GM23338 (cell line): ENCODE measurements at regions not wholly inside any gene's neighbourhood (a gene's known extent, or its start where the extent isn't known, plus 50 kb on each side); places are given as distances from the start of the nearest gene placed in this dataset.

Source experiments
- ATAC-seq: fragments of 200-7000 bp; cut with Tn5 transposase; 3 replicates; pipeline ENCODE4 v1.9.1; 2020
- DNase-seq: peaks from one replicate; pipeline ENCODE4 v3.0.0-alpha.2; 2015; ENCODE audit warnings: low spot score
- H2AFZ ChIP-seq: fragments of 200-600 bp; sonication (generic); 2 replicates; pipeline ENCODE4 v1.8.0; 2016; ENCODE audit warnings: antibody characterized with exemption, mild to moderate bottlenecking, moderate library complexity
- H3F3A ChIP-seq: fragments of 200-600 bp; sonication (generic); replicated peaks from 2 replicates; pipeline ENCODE4 v1.8.0; 2017; ENCODE audit warnings: antibody characterized with exemption, mixed run types, low read depth
- H3K27ac ChIP-seq: fragments of 200-600 bp; sonication (generic); 2 replicates; pipeline ENCODE4 v1.6.1; 2016; ENCODE audit warnings: low read depth
- H3K27me3 ChIP-seq: fragments of 200-600 bp; sonication (generic); 2 replicates; pipeline ENCODE4 v1.8.0; 2016; ENCODE audit warnings: mild to moderate bottlenecking, mixed run types, moderate library complexity; ENCODE audit not compliant: insufficient read depth
- H3K36me3 ChIP-seq: fragments of 200-600 bp; sonication (generic); 2 replicates; pipeline ENCODE4 v1.8.0; 2016; ENCODE audit warnings: mild to moderate bottlenecking; ENCODE audit not compliant: insufficient read depth
- H3K4me1 ChIP-seq: fragments of 200-600 bp; sonication (generic); 2 replicates; pipeline ENCODE4 v1.8.0; 2016; ENCODE audit warnings: mild to moderate bottlenecking, moderate library complexity; ENCODE audit not compliant: insufficient read depth
- H3K4me2 ChIP-seq: fragments of 200-600 bp; sonication (generic); 2 replicates; pipeline ENCODE4 v1.7.1; 2017; ENCODE audit warnings: mixed run types
- H3K4me3 ChIP-seq: fragments of 200-600 bp; sonication (generic); 2 replicates; pipeline ENCODE4 v1.6.1; 2016; ENCODE audit warnings: mixed run types
- H3K79me2 ChIP-seq: fragments of 200-600 bp; sonication (generic); replicated peaks from 2 replicates; pipeline ENCODE4 v1.8.0; 2017; ENCODE audit warnings: mild to moderate bottlenecking; ENCODE audit not compliant: insufficient read depth
- H3K9me2 ChIP-seq: fragments of 200-600 bp; sonication (generic); 2 replicates; pipeline ENCODE4 v1.8.0; 2017; ENCODE audit not compliant: insufficient read depth
- H4K20me1 ChIP-seq: fragments of 200-600 bp; sonication (generic); replicated peaks from 2 replicates; pipeline ENCODE4 v1.8.0; 2017; ENCODE audit warnings: mild to moderate bottlenecking; ENCODE audit not compliant: insufficient read depth
- H3K27ac Mint-ChIP-seq: 2 replicates; pipeline ENCODE4 v1.8.0; 2020; ENCODE audit warnings: inconsistent platforms, mild to moderate bottlenecking, moderate library complexity, mixed read lengths
- H3K27me3 Mint-ChIP-seq: 3 replicates; pipeline ENCODE4 v1.8.0; 2022; ENCODE audit warnings: low read depth, mild to moderate bottlenecking, moderate library complexity, mixed read lengths, inconsistent platforms; ENCODE audit not compliant: insufficient read depth, poor library complexity
- H3K36me3 Mint-ChIP-seq: 3 replicates; pipeline ENCODE4 v1.8.0; 2021; ENCODE audit warnings: low read depth, mild to moderate bottlenecking, inconsistent platforms, moderate library complexity, mixed read lengths
- H3K4me1 Mint-ChIP-seq: 3 replicates; pipeline ENCODE4 v1.8.0; 2020; ENCODE audit warnings: mild to moderate bottlenecking, inconsistent platforms, mixed read lengths
- H3K4me3 Mint-ChIP-seq: 3 replicates; pipeline ENCODE4 v1.8.0; 2021; ENCODE audit warnings: moderate library complexity, mild to moderate bottlenecking, inconsistent platforms, mixed read lengths
- H3K9me3 Mint-ChIP-seq: 3 replicates; pipeline ENCODE4 v1.8.0; 2020; ENCODE audit warnings: moderate library complexity, mild to moderate bottlenecking, inconsistent platforms, mixed read lengths
- CREB1 ChIP-seq: fragments of 250-450 bp; sonication (Bioruptor Pico); IDR thresholded peaks from 2 replicates; pipeline ENCODE4 v1.5.0; 2020; ENCODE audit warnings: low read depth, mild to moderate bottlenecking, moderate library complexity
- CTCF ChIP-seq, 2 experiments: fragments of 200-600 bp in 1 of 2; sonication (generic) in 1 of 2; conservative IDR thresholded peaks; 2 replicates each; pipeline versions ENCODE4 v1.5.1 to v1.6.1; 2016 to 2017; ENCODE audit warnings: antibody characterized with exemption in 2 of 2, low read depth in 2 of 2, mild to moderate bottlenecking in 2 of 2, moderate library complexity in 1 of 2
- ETS1 ChIP-seq: IDR thresholded peaks from 2 replicates; pipeline ENCODE4 v1.6.1; 2016; ENCODE audit warnings: antibody characterized with exemption
- EZH2 ChIP-seq: fragments of 200-600 bp; sonication (generic); IDR thresholded peaks from one replicate; pipeline ENCODE4 v1.8.0; 2017; ENCODE audit warnings: antibody characterized with exemption, mild to moderate bottlenecking, low read depth; ENCODE audit not compliant: unreplicated experiment
- EZH2phosphoT487 ChIP-seq: fragments of 200-600 bp; sonication (generic); IDR thresholded peaks from one replicate; pipeline ENCODE4 v1.8.1; 2018; ENCODE audit warnings: antibody characterized with exemption; ENCODE audit not compliant: unreplicated experiment
- JUNB ChIP-seq: IDR thresholded peaks from one replicate; pipeline ENCODE4 v1.6.1; 2016; ENCODE audit warnings: antibody characterized with exemption; ENCODE audit not compliant: unreplicated experiment
- NANOG ChIP-seq: IDR thresholded peaks from 2 replicates; pipeline ENCODE4 v1.6.1; 2016; ENCODE audit warnings: antibody characterized with exemption, borderline replicate concordance
- POLR2AphosphoS5 ChIP-seq: IDR thresholded peaks from 2 replicates; pipeline ENCODE4 v1.6.1; 2016; ENCODE audit warnings: antibody characterized with exemption, low read depth
- REST ChIP-seq: IDR thresholded peaks from one replicate; pipeline ENCODE4 v1.6.1; 2018; ENCODE audit warnings: antibody characterized with exemption; ENCODE audit not compliant: unreplicated experiment
- STAT1 ChIP-seq: IDR thresholded peaks from one replicate; pipeline ENCODE4 v1.6.1; 2016; ENCODE audit warnings: antibody characterized with exemption; ENCODE audit not compliant: unreplicated experiment
- ZNF114 ChIP-seq: fragments of 250-450 bp; sonication (Bioruptor Pico); IDR thresholded peaks from 2 replicates; pipeline ENCODE4 v1.5.0; 2020; ENCODE audit warnings: mild to moderate bottlenecking, moderate library complexity
- ZNF331 ChIP-seq: fragments of 250-450 bp; sonication (Bioruptor Pico); IDR thresholded peaks from 2 replicates; pipeline ENCODE4 v1.5.0; 2020; ENCODE audit warnings: low read depth, mild to moderate bottlenecking, moderate library complexity
- ZNF462 ChIP-seq: fragments of 250-450 bp; sonication (Bioruptor Pico); IDR thresholded peaks from 2 replicates; pipeline ENCODE4 v1.5.0; 2020; ENCODE audit warnings: mild to moderate bottlenecking, moderate library complexity

- Mint-ChIP-seq H3K9me3 (no peaks in the 10 kb centered on the region), H3K36me3 (no peaks in the 10 kb centered on the region), H3K4me3 (no peak overlapping the region), H3K4me1 (peaks cover 8% of the 10 kb centered on the region; the same call in 2 of the 3 replicates), H3K27ac (no peak overlapping the region), H3K27me3 (no peaks in the 10 kb centered on the region)
- DNase-seq, result no peak
- TF ChIP-seq EZH2phosphoT487, result no peak
- TF ChIP-seq CREB1 (CRISPR knock-in tag), result no peak
- TF ChIP-seq JUNB, result no peak
- no peak for TF ChIP-seq ETS1
- no peak for TF ChIP-seq CTCF (conservative IDR thresholded peaks at IDR 0.05; ENCODE audit: low read depth in 2 of 2)
- no peak for TF ChIP-seq ZNF462 (CRISPR knock-in tag)
- TF ChIP-seq ZNF331, result no peak
- no peak for TF ChIP-seq REST
- TF ChIP-seq ZNF114, result no peak
- TF ChIP-seq EZH2, result no peak
- no peak for TF ChIP-seq NANOG
- no peak for TF ChIP-seq POLR2AphosphoS5
- no peak for TF ChIP-seq STAT1
- no peak for ATAC-seq
- no peaks in the 10 kb centered on the region for H3K27me3 ChIP-seq
- no peaks in the 10 kb centered on the region for H4K20me1 ChIP-seq
- no peak overlapping the region for H3K4me2 ChIP-seq
- no peaks in the 10 kb centered on the region for H3F3A ChIP-seq
- no peak overlapping the region for H3K27ac ChIP-seq
- no peak overlapping the region for H2AFZ ChIP-seq
- H3K9me2 ChIP-seq, result no peaks in the 10 kb centered on the region
- no peaks in the 10 kb centered on the region for H3K4me1 ChIP-seq
- H3K4me3 ChIP-seq, result no peak overlapping the region
- H3K79me2 ChIP-seq, result no peaks in the 10 kb centered on the region
- H3K36me3 ChIP-seq, result no peaks in the 10 kb centered on the region
Observed at GRCh38 chr2:57479981-57480380, 566.6 kb upstream of the VRK2 start.
